Psoas muscle (tissue), 7 donors: ENCODE measurements at regions not wholly inside any gene's neighbourhood (a gene's known extent, or its start where the extent isn't known, plus 50 kb on each side); places are given as distances from the start of the nearest gene placed in this dataset.

ENCODE experiments used
- ATAC-seq, 4 donors: fragments of 200-7000 bp; cut with Tn5 transposase; one replicate each; pipeline ENCODE4 v1.9.1; 2020; ENCODE audit warnings: moderate library complexity in 3 of 4, mild to moderate bottlenecking in 2 of 4
- DNase-seq, 2 donors: peaks; one replicate each; pipeline ENCODE4 v3.0.0-alpha.2; 2020
- H3K27ac ChIP-seq: fragments of 200-600 bp; one replicate; pipeline ENCODE4 v1.8.0; 2022
- H3K27me3 ChIP-seq, 3 donors: fragments of 200-600 bp in 1 of 3; one replicate each; pipeline versions ENCODE4 v1.6.1 to v1.8.0; 2013 to 2022; ENCODE audit warnings: low read length in 2 of 3, mild to moderate bottlenecking in 2 of 3, moderate library complexity in 1 of 3; ENCODE audit not compliant: insufficient read depth in 3 of 3
- H3K36me3 ChIP-seq, 2 donors: fragments of 200-600 bp in 1 of 2; one replicate each; pipeline versions ENCODE4 v1.6.1 to v1.8.0; 2013 to 2022; ENCODE audit warnings: low read depth in 1 of 2, mild to moderate bottlenecking in 1 of 2, moderate library complexity in 1 of 2; ENCODE audit not compliant: insufficient read depth in 1 of 2
- H3K4me1 ChIP-seq: fragments of 200-600 bp; one replicate; pipeline ENCODE4 v1.8.0; 2022
- H3K4me3 ChIP-seq: fragments of 200-600 bp; one replicate; pipeline ENCODE4 v1.8.0; 2022; ENCODE audit warnings: mild to moderate bottlenecking
- H3K9me3 ChIP-seq: fragments of 200-600 bp; one replicate; pipeline ENCODE4 v1.8.0; 2022
- CTCF ChIP-seq: fragments of 200-600 bp; IDR thresholded peaks from one replicate; pipeline ENCODE4 v1.8.0; 2022; ENCODE audit warnings: antibody characterized with exemption
- WGBS, 3 donors: extraction: QIAGEN DNeasy Blood & Tissue Kit; methylation state at CpG; one replicate each; pipeline versions ENCODE4 v1.1.6 to v1.1.7; 2013; 5-methylcytosine and 5-hydroxymethylcytosine counted together
- intact Hi-C, 2 donors: fragments of 100-400 bp; cut with DNase I; formaldehyde crosslinking; loops; one replicate each; pipeline versions ENCODE4 v1.11.0 to v1.14.2; 2022
- donor health status: healthy with polysubstance abuse.
- donor health status: DM: no; HTN: no; CAD: no; lungs with moderate emphysema.
- donor health status: Bipolar disorder and iron deficiency.
- donor health status: healthy.
- donor health status: DM: yes; HTN: yes; CAD: no.
- donor health status: DM: no; HTN: no; CAD: no.
- donor health status: DM: yes; HTN: yes; CAD: no.

GRCh38 chr6:100234625-100235024 is 230.1 kb downstream of the SIM1 start:
- H3K27me3 ChIP-seq: no peaks in the 10 kb centered on the region
- ATAC-seq: no peak
- WGBS, 3 donors: 18 to 46% (median 21%) methylated on average over 3 of the region's 3 CpGs
- no peak overlapping the region for H3K4me3 ChIP-seq
- H3K9me3 ChIP-seq: no peaks in the 10 kb centered on the region
- no peaks in the 10 kb centered on the region for H3K36me3 ChIP-seq
- no peak for DNase-seq
- TF ChIP-seq CTCF: no peak
- peaks cover 15% of the 10 kb centered on the region for H3K4me1 ChIP-seq
- no peak overlapping the region for H3K27ac ChIP-seq
- intact Hi-C loops: no loop called here

- TF ChIP-seq CTCF: no peak
- ATAC-seq (no peak), DNase-seq (no peak)
- H3K4me3 ChIP-seq: no peak overlapping the region
- H3K36me3 ChIP-seq: no peaks in the 10 kb centered on the region
- 92 to 96% (median 95%) methylated on average over 5 of the region's 5 CpGs for WGBS, 3 donors
- H3K9me3 ChIP-seq: no peaks in the 10 kb centered on the region
- H3K4me1 ChIP-seq: peaks cover 18% of the 10 kb centered on the region
- H3K27ac ChIP-seq: no peak overlapping the region
- no peaks in the 10 kb centered on the region for H3K27me3 ChIP-seq
- intact Hi-C loops: no loop called here
Measured at GRCh38 chr6:100232781-100233573, 231.7 kb downstream of the SIM1 start.

- intact Hi-C loops: no loop called here
- DNase-seq (no peak), ATAC-seq (peak in 1 of 4 donors; percentile 45)
- no peak for TF ChIP-seq CTCF
- H3K27me3 ChIP-seq: no peaks in the 10 kb centered on the region
- no peak overlapping the region for H3K27ac ChIP-seq
- H3K36me3 ChIP-seq: no peaks in the 10 kb centered on the region
- H3K4me1 ChIP-seq: peaks cover 18% of the 10 kb centered on the region
- 17 to 27% (median 20%) methylated on average over 1 of the region's 1 CpG for WGBS, 3 donors
- H3K4me3 ChIP-seq: no peak overlapping the region
- no peaks in the 10 kb centered on the region for H3K9me3 ChIP-seq
Measured at GRCh38 chr6:100230953-100231316, 233.8 kb downstream of the SIM1 start.

GRCh38 chr6:100230115-100230952 is 234.4 kb downstream of the SIM1 start:
- H3K4me1 ChIP-seq: peaks cover 18% of the 10 kb centered on the region
- H3K9me3 ChIP-seq: no peaks in the 10 kb centered on the region
- intact Hi-C loops: no loop called here
- no peak for TF ChIP-seq CTCF
- no peaks in the 10 kb centered on the region for H3K27me3 ChIP-seq
- ATAC-seq (peak in 3 of 4 donors; percentile 53 to 74 (median 65)), DNase-seq (no peak)
- no peaks in the 10 kb centered on the region for H3K36me3 ChIP-seq
- WGBS, 3 donors: 42 to 54% (median 50%) methylated on average over 6 of the region's 6 CpGs
- no peak overlapping the region for H3K4me3 ChIP-seq
- no peak overlapping the region for H3K27ac ChIP-seq
